HEK293 (cell line): ENCODE measurements at regions not wholly inside any gene's neighbourhood (a gene's known extent, or its start where the extent isn't known, plus 50 kb on each side); places are given as distances from the start of the nearest gene placed in this dataset.

Source experiments
- CTCF ChIP-seq: fragments of 450-650 bp; formaldehyde crosslinking; IDR thresholded peaks from 2 replicates; pipeline ENCODE4 v1.5.1; 2016; ENCODE audit warnings: missing biosample characterization, missing genetic modification characterization
- ZBTB8A ChIP-seq: fragments of 450-650 bp; formaldehyde crosslinking; IDR thresholded peaks from 2 replicates; pipeline ENCODE4 v1.5.1; 2016; ENCODE audit warnings: missing biosample characterization, missing genetic modification characterization
- ZFP37 ChIP-seq: fragments of 450-650 bp; formaldehyde crosslinking; IDR thresholded peaks from 2 replicates; pipeline ENCODE4 v1.5.1; 2016; ENCODE audit warnings: missing biosample characterization, missing genetic modification characterization
- ZNF121 ChIP-seq: fragments of 450-650 bp; formaldehyde crosslinking; IDR thresholded peaks from 2 replicates; pipeline ENCODE4 v1.5.1; 2016; ENCODE audit warnings: missing biosample characterization, missing genetic modification characterization
- ZNF302 ChIP-seq: fragments of 450-650 bp; formaldehyde crosslinking; IDR thresholded peaks from 2 replicates; pipeline ENCODE4 v1.5.1; 2016; ENCODE audit warnings: missing biosample characterization, missing genetic modification characterization, low read depth
- TF ChIP-seq, protein P1 (sequence below): fragments of 450-650 bp; formaldehyde crosslinking; optimal IDR thresholded peaks from 2 replicates; pipeline ENCODE3; 2016; ENCODE audit warnings: missing biosample characterization, mild to moderate bottlenecking, missing genetic modification characterization
- TF ChIP-seq, protein P2 (sequence below): fragments of 450-650 bp; formaldehyde crosslinking; IDR thresholded peaks from 2 replicates; pipeline ENCODE4 v1.5.1; 2016; ENCODE audit warnings: missing biosample characterization, missing genetic modification characterization
- TF ChIP-seq, protein P3 (sequence below): fragments of 450-650 bp; formaldehyde crosslinking; IDR thresholded peaks from 2 replicates; pipeline ENCODE4 v1.5.1; 2016; ENCODE audit warnings: missing biosample characterization, missing genetic modification characterization

DNA sequence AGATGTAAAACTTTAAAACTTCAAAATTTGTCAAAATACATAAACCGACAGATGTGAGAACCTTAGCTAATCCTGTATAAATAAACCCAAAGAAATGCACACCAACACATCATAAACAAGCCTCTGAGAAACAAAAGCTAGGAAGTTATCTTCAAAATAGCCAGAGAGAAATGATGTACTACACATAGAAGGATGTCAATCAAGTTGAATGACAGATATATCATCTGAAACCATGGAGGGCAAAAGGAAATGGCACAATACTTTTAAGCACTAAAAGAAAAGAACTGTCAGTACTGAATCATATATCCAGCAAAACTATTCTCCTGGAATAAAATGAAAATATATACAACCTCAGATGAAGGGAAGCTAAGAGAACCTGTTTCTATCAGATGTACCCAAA is 595.1 kb upstream of the PTGER4 start:
- TF ChIP-seq CTCF (no peak), ZFP37 (tag by site-specific recombination) (no peak), ZNF302 (tag by site-specific recombination) (no peak), ZNF121 (tag by site-specific recombination) (no peak), ZBTB8A (tag by site-specific recombination) (no peak)
- TF ChIP-seq, protein P1, sequence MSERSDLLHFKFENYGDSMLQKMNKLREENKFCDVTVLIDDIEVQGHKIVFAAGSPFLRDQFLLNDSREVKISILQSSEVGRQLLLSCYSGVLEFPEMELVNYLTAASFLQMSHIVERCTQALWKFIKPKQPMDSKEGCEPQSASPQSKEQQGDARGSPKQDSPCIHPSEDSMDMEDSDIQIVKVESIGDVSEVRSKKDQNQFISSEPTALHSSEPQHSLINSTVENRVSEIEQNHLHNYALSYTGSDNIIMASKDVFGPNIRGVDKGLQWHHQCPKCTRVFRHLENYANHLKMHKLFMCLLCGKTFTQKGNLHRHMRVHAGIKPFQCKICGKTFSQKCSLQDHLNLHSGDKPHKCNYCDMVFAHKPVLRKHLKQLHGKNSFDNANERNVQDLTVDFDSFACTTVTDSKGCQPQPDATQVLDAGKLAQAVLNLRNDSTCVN (tag by site-specific recombination), result no peak
- TF ChIP-seq, protein P2, sequence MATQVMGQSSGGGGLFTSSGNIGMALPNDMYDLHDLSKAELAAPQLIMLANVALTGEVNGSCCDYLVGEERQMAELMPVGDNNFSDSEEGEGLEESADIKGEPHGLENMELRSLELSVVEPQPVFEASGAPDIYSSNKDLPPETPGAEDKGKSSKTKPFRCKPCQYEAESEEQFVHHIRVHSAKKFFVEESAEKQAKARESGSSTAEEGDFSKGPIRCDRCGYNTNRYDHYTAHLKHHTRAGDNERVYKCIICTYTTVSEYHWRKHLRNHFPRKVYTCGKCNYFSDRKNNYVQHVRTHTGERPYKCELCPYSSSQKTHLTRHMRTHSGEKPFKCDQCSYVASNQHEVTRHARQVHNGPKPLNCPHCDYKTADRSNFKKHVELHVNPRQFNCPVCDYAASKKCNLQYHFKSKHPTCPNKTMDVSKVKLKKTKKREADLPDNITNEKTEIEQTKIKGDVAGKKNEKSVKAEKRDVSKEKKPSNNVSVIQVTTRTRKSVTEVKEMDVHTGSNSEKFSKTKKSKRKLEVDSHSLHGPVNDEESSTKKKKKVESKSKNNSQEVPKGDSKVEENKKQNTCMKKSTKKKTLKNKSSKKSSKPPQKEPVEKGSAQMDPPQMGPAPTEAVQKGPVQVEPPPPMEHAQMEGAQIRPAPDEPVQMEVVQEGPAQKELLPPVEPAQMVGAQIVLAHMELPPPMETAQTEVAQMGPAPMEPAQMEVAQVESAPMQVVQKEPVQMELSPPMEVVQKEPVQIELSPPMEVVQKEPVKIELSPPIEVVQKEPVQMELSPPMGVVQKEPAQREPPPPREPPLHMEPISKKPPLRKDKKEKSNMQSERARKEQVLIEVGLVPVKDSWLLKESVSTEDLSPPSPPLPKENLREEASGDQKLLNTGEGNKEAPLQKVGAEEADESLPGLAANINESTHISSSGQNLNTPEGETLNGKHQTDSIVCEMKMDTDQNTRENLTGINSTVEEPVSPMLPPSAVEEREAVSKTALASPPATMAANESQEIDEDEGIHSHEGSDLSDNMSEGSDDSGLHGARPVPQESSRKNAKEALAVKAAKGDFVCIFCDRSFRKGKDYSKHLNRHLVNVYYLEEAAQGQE (tag by site-specific recombination), result no peak
- TF ChIP-seq, protein P3, sequence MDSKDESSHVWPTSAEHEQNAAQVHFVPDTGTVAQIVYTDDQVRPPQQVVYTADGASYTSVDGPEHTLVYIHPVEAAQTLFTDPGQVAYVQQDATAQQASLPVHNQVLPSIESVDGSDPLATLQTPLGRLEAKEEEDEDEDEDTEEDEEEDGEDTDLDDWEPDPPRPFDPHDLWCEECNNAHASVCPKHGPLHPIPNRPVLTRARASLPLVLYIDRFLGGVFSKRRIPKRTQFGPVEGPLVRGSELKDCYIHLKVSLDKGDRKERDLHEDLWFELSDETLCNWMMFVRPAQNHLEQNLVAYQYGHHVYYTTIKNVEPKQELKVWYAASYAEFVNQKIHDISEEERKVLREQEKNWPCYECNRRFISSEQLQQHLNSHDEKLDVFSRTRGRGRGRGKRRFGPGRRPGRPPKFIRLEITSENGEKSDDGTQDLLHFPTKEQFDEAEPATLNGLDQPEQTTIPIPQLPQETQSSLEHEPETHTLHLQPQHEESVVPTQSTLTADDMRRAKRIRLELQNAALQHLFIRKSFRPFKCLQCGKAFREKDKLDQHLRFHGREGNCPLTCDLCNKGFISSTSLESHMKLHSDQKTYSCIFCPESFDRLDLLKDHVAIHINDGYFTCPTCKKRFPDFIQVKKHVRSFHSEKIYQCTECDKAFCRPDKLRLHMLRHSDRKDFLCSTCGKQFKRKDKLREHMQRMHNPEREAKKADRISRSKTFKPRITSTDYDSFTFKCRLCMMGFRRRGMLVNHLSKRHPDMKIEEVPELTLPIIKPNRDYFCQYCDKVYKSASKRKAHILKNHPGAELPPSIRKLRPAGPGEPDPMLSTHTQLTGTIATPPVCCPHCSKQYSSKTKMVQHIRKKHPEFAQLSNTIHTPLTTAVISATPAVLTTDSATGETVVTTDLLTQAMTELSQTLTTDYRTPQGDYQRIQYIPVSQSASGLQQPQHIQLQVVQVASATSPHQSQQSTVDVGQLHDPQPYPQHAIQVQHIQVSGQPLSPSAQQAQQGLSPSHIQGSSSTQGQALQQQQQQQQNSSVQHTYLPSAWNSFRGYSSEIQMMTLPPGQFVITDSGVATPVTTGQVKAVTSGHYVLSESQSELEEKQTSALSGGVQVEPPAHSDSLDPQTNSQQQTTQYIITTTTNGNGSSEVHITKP (tag by site-specific recombination), result no peak
